ENCODE measurements at regions not wholly inside any gene's neighbourhood (a gene's known extent, or its start where the extent isn't known, plus 50 kb on each side); places are given as distances from the start of the nearest gene placed in this dataset.

DNA sequence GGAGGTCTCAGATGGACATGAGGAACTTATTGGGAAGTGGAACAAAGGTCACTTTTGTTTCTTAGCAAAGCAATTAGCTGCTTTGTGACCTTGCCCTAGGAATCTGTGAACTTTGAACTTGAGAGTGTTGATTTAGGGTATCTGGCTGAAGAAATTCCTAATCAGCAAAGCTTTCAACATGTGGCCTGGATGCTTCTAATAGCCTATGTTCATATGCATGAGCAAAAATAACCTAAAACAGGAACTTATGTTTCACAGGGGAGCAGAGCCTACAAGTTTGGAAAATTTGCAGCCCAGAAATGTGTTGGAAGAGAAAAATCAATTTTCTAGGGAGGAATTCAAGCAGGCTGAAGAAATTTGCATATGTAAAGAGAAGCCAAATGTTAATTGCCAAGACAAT lies 405.8 kb upstream of the SALL3 start:
- TF ChIP-seq, protein P1, sequence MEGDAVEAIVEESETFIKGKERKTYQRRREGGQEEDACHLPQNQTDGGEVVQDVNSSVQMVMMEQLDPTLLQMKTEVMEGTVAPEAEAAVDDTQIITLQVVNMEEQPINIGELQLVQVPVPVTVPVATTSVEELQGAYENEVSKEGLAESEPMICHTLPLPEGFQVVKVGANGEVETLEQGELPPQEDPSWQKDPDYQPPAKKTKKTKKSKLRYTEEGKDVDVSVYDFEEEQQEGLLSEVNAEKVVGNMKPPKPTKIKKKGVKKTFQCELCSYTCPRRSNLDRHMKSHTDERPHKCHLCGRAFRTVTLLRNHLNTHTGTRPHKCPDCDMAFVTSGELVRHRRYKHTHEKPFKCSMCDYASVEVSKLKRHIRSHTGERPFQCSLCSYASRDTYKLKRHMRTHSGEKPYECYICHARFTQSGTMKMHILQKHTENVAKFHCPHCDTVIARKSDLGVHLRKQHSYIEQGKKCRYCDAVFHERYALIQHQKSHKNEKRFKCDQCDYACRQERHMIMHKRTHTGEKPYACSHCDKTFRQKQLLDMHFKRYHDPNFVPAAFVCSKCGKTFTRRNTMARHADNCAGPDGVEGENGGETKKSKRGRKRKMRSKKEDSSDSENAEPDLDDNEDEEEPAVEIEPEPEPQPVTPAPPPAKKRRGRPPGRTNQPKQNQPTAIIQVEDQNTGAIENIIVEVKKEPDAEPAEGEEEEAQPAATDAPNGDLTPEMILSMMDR (IDR thresholded peaks at IDR 0.05) = no peak
- TF ChIP-seq POLR2A (IDR thresholded peaks at IDR 0.05) = no peak
